Ovary (tissue), 7 donors: ENCODE measurements at regions not wholly inside any gene's neighbourhood (a gene's known extent, or its start where the extent isn't known, plus 50 kb on each side); places are given as distances from the start of the nearest gene placed in this dataset.

Experiments
- DNase-seq, 5 donors: peaks; one replicate each; pipeline ENCODE4 v3.0.0-alpha.2; 2019 to 2020
- H3K27ac ChIP-seq, 2 donors: fragments of 200-600 bp; one replicate each; pipeline versions ENCODE4 v1.5.1 to v1.8.0; 2019 to 2022
- H3K27me3 ChIP-seq: fragments of 200-600 bp; one replicate; pipeline ENCODE4 v1.8.0; 2022
- H3K36me3 ChIP-seq: fragments of 200-600 bp; sonication (generic); one replicate; pipeline ENCODE4 v1.5.1; 2019
- H3K4me1 ChIP-seq: one replicate; pipeline ENCODE4 v1.8.1; 2013; ENCODE audit warnings: mild to moderate bottlenecking, moderate library complexity; ENCODE audit not compliant: insufficient read depth
- H3K4me3 ChIP-seq: fragments of 200-600 bp; sonication (generic); one replicate; pipeline ENCODE4 v1.5.1; 2017
- H3K9me3 ChIP-seq, 2 donors: fragments of 200-600 bp in 1 of 2; sonication (generic) in 1 of 2; one replicate each; pipeline versions ENCODE4 v1.5.1 to v1.8.1; 2013 to 2019; ENCODE audit warnings: mild to moderate bottlenecking in 1 of 2, moderate library complexity in 1 of 2
- EP300 ChIP-seq: sonication (generic); formaldehyde crosslinking; IDR thresholded peaks from one replicate; pipeline ENCODE4 v1.6.1; 2017; ENCODE audit warnings: antibody characterized with exemption
- POLR2A ChIP-seq: fragments of 450-650 bp; IDR thresholded peaks from one replicate; pipeline ENCODE4 v1.6.1; 2017; ENCODE audit warnings: antibody characterized with exemption, mild to moderate bottlenecking, moderate library complexity
- WGBS, 3 donors: extraction: QIAGEN DNeasy Blood & Tissue Kit in 1 of 3; methylation state at CpG; one replicate each; pipeline versions ENCODE4 v1.1.5 to v1.1.7; 2013 to 2017; 5-methylcytosine and 5-hydroxymethylcytosine counted together
- intact Hi-C, 4 donors: fragments of 100-400 bp; cut with DNase I; formaldehyde crosslinking; loops; one replicate each; pipeline versions ENCODE4 v1.11.0 to v1.15.1; 2022 to 2023
- TF ChIP-seq, protein P1 (sequence below), 3 donors: fragments of 450-650 bp in 2 of 3; fragments of 200-600 bp in 1 of 3; IDR thresholded peaks; one replicate each; pipeline versions ENCODE4 v1.5.1 to v1.8.0; 2016 to 2022; ENCODE audit warnings: antibody characterized with exemption in 3 of 3, mild to moderate bottlenecking in 1 of 3
- donor health status: DM: no; HTN: no; CAD: no; lungs with moderate emphysema.
- donor health status: DM: no; HTN: no; CAD: no.
- donor health status: Bipolar disorder and iron deficiency.
- donor health status: DM: no; HTN: no; CAD: no.
- donor health status: DM: yes; HTN: yes; CAD: no.

DNA sequence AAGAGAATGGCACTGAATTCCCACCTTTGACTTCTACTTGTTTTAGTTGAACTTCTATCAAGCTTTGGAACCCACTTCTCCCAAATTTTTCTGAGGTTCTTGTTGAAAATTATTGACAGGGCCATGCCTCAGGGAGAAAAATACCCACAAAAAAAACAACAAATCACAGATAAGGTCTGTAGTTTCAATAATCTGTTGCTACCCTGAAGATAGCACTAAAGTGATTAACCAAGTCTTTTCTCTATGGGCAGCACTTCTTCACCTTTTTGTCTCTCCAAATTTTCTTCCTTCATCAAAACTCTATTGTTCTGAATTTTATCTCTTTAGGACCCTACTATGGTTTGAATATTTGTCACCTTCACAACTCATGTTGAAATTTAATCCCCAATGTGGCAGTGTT lies 154.3 kb upstream of the FGF10 start:
- TF ChIP-seq POLR2A (no peak), EP300 (no peak)
- TF ChIP-seq, protein P1, sequence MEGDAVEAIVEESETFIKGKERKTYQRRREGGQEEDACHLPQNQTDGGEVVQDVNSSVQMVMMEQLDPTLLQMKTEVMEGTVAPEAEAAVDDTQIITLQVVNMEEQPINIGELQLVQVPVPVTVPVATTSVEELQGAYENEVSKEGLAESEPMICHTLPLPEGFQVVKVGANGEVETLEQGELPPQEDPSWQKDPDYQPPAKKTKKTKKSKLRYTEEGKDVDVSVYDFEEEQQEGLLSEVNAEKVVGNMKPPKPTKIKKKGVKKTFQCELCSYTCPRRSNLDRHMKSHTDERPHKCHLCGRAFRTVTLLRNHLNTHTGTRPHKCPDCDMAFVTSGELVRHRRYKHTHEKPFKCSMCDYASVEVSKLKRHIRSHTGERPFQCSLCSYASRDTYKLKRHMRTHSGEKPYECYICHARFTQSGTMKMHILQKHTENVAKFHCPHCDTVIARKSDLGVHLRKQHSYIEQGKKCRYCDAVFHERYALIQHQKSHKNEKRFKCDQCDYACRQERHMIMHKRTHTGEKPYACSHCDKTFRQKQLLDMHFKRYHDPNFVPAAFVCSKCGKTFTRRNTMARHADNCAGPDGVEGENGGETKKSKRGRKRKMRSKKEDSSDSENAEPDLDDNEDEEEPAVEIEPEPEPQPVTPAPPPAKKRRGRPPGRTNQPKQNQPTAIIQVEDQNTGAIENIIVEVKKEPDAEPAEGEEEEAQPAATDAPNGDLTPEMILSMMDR (IDR thresholded peaks at IDR 0.05), result no peak
- H3K27ac ChIP-seq, result no peak overlapping the region
- H3K27me3 ChIP-seq, result no peaks in the 10 kb centered on the region
- H3K4me1 ChIP-seq, result no peaks in the 10 kb centered on the region
- H3K9me3 ChIP-seq, result no peaks in the 10 kb centered on the region
- DNase-seq, result no peak
- no peak overlapping the region for H3K4me3 ChIP-seq
- H3K36me3 ChIP-seq, result no peaks in the 10 kb centered on the region
- intact Hi-C loops, result no loop called here

DNA sequence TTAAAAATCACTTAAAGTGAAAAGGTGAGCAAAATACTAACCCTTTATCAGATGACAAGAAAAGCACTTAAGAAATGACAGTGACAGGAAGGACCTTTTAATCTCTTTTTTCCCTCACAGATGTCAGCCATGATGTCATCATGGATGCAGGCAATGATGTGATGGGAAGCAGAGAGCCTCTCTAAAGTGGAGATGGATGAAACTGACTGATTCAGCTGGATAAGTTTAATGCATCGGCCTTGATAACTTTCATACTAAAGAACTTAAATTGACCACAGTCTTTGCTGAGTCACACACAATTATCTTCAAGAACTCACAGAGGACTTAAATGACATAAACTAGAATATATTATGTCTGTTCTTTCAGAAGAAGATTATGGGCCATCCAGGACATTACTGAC lies 153.2 kb upstream of the FGF10 start:
- no peaks in the 10 kb centered on the region for H3K4me1 ChIP-seq
- H3K36me3 ChIP-seq, result no peaks in the 10 kb centered on the region
- intact Hi-C loops, result no loop called here
- no peak overlapping the region for H3K4me3 ChIP-seq
- 83 to 92% (median 86%) methylated on average over 1 of the region's 1 CpG for WGBS, 3 donors
- H3K27ac ChIP-seq, result no peak overlapping the region
- no peaks in the 10 kb centered on the region for H3K9me3 ChIP-seq
- no peaks in the 10 kb centered on the region for H3K27me3 ChIP-seq
- TF ChIP-seq POLR2A (no peak), EP300 (no peak)
- TF ChIP-seq, protein P1 (IDR thresholded peaks at IDR 0.05), result no peak
- no peak for DNase-seq

GRCh38 chr5:44539602-44539919 lies 150.3 kb upstream of the FGF10 start:
- Histone ChIP-seq H3K36me3 (no peaks in the 10 kb centered on the region), H3K9me3 (no peaks in the 10 kb centered on the region), H3K4me1 (no peaks in the 10 kb centered on the region), H3K27ac (no peak overlapping the region), H3K4me3 (no peak overlapping the region), H3K27me3 (no peaks in the 10 kb centered on the region)
- DNase-seq, result no peak
- 59 to 82% (median 71%) methylated on average over 3 of the region's 3 CpGs for WGBS, 3 donors
- intact Hi-C loops, result no loop called here
- TF ChIP-seq, protein P1 (IDR thresholded peaks at IDR 0.05), result no peak
- TF ChIP-seq EP300, result no peak
- no peak for TF ChIP-seq POLR2A

GRCh38 chr5:44538797-44539601 lies 149.8 kb upstream of the FGF10 start:
- WGBS, 3 donors, result 73 to 86% (median 82%) methylated on average over 9 of the region's 9 CpGs
- no peak for DNase-seq

More at GRCh38 chr5:44538797-44539601, 149.8 kb upstream of the FGF10 start:
- no peak for TF ChIP-seq EP300
- TF ChIP-seq, protein P1 (IDR thresholded peaks at IDR 0.05), result no peak
- TF ChIP-seq POLR2A, result no peak
- intact Hi-C loops, result no loop called here
- H3K27ac ChIP-seq, result no peak overlapping the region
- H3K27me3 ChIP-seq, result no peaks in the 10 kb centered on the region
- no peaks in the 10 kb centered on the region for H3K9me3 ChIP-seq
- H3K36me3 ChIP-seq, result no peaks in the 10 kb centered on the region
- no peaks in the 10 kb centered on the region for H3K4me1 ChIP-seq
- H3K4me3 ChIP-seq, result no peak overlapping the region
